OCI-LY3 (cell line): ENCODE measurements at regions not wholly inside any gene's neighbourhood (a gene's known extent, or its start where the extent isn't known, plus 50 kb on each side); places are given as distances from the start of the nearest gene placed in this dataset.

ENCODE experiments used
- EZH2phosphoT487 ChIP-seq: fragments of 200-600 bp; shearing (Covaris generic); IDR thresholded peaks from 2 replicates; pipeline ENCODE4 v1.6.1; 2018; ENCODE audit warnings: antibody characterized with exemption, mixed run types, low read depth
- TF ChIP-seq, protein P1 (sequence below): fragments of 200-600, 300-600 bp; sonication (generic); IDR thresholded peaks from 2 replicates; pipeline ENCODE4 v1.5.1; 2014; ENCODE audit warnings: antibody characterized with exemption, low read length, low read depth

DNA sequence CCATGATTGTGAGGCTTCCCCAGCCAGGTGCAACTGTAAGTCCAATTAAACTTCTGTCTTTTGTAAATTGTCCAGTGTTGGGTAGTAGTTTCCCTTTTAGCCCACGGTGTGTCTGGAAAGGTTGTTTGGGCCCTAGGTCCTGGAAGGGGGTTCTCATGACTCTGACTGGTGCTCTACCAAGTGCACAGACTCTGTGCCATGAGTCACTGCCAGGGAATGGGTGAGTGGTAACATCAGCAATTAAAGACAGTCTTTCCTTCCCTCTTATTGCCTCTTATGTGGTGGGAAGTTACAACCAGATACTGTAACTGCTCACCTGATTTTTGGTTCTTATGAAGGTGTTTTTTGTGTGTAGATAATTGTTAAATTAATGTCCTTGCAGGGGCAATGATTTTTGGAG is 141.2 kb downstream of the PRDM9 start:
- TF ChIP-seq, protein P1, sequence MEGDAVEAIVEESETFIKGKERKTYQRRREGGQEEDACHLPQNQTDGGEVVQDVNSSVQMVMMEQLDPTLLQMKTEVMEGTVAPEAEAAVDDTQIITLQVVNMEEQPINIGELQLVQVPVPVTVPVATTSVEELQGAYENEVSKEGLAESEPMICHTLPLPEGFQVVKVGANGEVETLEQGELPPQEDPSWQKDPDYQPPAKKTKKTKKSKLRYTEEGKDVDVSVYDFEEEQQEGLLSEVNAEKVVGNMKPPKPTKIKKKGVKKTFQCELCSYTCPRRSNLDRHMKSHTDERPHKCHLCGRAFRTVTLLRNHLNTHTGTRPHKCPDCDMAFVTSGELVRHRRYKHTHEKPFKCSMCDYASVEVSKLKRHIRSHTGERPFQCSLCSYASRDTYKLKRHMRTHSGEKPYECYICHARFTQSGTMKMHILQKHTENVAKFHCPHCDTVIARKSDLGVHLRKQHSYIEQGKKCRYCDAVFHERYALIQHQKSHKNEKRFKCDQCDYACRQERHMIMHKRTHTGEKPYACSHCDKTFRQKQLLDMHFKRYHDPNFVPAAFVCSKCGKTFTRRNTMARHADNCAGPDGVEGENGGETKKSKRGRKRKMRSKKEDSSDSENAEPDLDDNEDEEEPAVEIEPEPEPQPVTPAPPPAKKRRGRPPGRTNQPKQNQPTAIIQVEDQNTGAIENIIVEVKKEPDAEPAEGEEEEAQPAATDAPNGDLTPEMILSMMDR = no peak
- TF ChIP-seq EZH2phosphoT487 = no peak
